Tibial artery (tissue), 4 donors: ENCODE measurements at regions not wholly inside any gene's neighbourhood (a gene's known extent, or its start where the extent isn't known, plus 50 kb on each side); places are given as distances from the start of the nearest gene placed in this dataset.

ENCODE experiments used
- DNase-seq, 2 donors: peaks; one replicate each; pipeline ENCODE4 v3.0.0-alpha.2; 2019
- H3K27ac ChIP-seq, 2 donors: fragments of 200-600 bp; sonication (generic) in 1 of 2; 1 replicate in 1 of 2; 2 replicates in 1 of 2; pipeline ENCODE4 v1.5.1; 2018 to 2019; ENCODE audit warnings: mild to moderate bottlenecking in 1 of 2
- H3K27me3 ChIP-seq, 2 donors: fragments of 200-600 bp; sonication (generic) in 1 of 2; one replicate each; pipeline versions ENCODE4 v1.5.1 to v1.6.0; 2016 to 2019
- H3K36me3 ChIP-seq, 3 donors: fragments of 200-600 bp; sonication (generic) in 2 of 3; one replicate each; pipeline ENCODE4 v1.5.1; 2016 to 2019; ENCODE audit warnings: mild to moderate bottlenecking in 2 of 3
- H3K4me1 ChIP-seq, 4 donors: fragments of 200-600 bp; sonication (generic) in 2 of 4; 1 replicate in 3 of 4; 2 replicates in 1 of 4; pipeline ENCODE4 v1.5.1; 2016 to 2019
- H3K4me3 ChIP-seq, 2 donors: fragments of 200-600 bp; sonication (generic) in 1 of 2; 1 replicate in 1 of 2; 2 replicates in 1 of 2; pipeline ENCODE4 v1.5.1; 2018 to 2019; ENCODE audit warnings: mild to moderate bottlenecking in 2 of 2
- H3K9me3 ChIP-seq, 3 donors: fragments of 200-600 bp; sonication (generic) in 1 of 3; one replicate each; pipeline ENCODE4 v1.5.1; 2016 to 2019
- CTCF ChIP-seq, 2 experiments: fragments of 200-600 bp in 1 of 2; fragments of 450-650 bp in 1 of 2; IDR thresholded peaks; one replicate each; pipeline ENCODE4 v1.5.1; 2017 to 2019; ENCODE audit warnings: antibody characterized with exemption in 2 of 2, mild to moderate bottlenecking in 1 of 2, moderate library complexity in 1 of 2
- intact Hi-C: fragments of 100-400 bp; cut with DNase I; formaldehyde crosslinking; loops from one replicate; pipeline ENCODE4 v1.15.0; 2023; ENCODE audit warnings: low total_unique reads

GRCh38 chr3:3745693-3746092 lies 53.5 kb upstream of the LRRN1 start:
- Histone ChIP-seq H3K27ac (no peak overlapping the region), H3K36me3 (no peaks in the 10 kb centered on the region), H3K9me3 (no peaks in the 10 kb centered on the region), H3K27me3 (no peaks in the 10 kb centered on the region), H3K4me3 (no peak overlapping the region), H3K4me1 (no peaks in the 10 kb centered on the region)
- intact Hi-C loops, result no loop called here
- no peak for DNase-seq
- TF ChIP-seq CTCF (IDR thresholded peaks at IDR 0.05), result no peak

- intact Hi-C loops, result no loop called here
- no peaks in the 10 kb centered on the region for H3K9me3 ChIP-seq
- H3K27ac ChIP-seq, result no peak overlapping the region
- no peaks in the 10 kb centered on the region for H3K36me3 ChIP-seq
- no peak for DNase-seq
- no peak overlapping the region for H3K4me3 ChIP-seq
- no peak for TF ChIP-seq CTCF (IDR thresholded peaks at IDR 0.05)
- H3K4me1 ChIP-seq, result no peaks in the 10 kb centered on the region
- no peaks in the 10 kb centered on the region for H3K27me3 ChIP-seq
Measured at GRCh38 chr3:3744826-3745225, 54.4 kb upstream of the LRRN1 start.

- H3K4me3 ChIP-seq, result no peak overlapping the region
- DNase-seq, result no peak
Measured at GRCh38 chr3:3743754-3744153, 55.5 kb upstream of the LRRN1 start.

GRCh38 chr3:3740061-3740460 lies 59.2 kb upstream of the LRRN1 start:
- TF ChIP-seq CTCF (IDR thresholded peaks at IDR 0.05), result no peak
- Histone ChIP-seq H3K27ac (no peak overlapping the region), H3K27me3 (no peaks in the 10 kb centered on the region), H3K9me3 (no peaks in the 10 kb centered on the region), H3K4me3 (no peak overlapping the region), H3K36me3 (no peaks in the 10 kb centered on the region), H3K4me1 (no peaks in the 10 kb centered on the region)
- intact Hi-C loops, result no loop called here
- DNase-seq, result no peak

More at GRCh38 chr3:3743754-3744153, 55.5 kb upstream of the LRRN1 start:
- no peaks in the 10 kb centered on the region for H3K27me3 ChIP-seq
- no peak for TF ChIP-seq CTCF (IDR thresholded peaks at IDR 0.05)
- H3K4me1 ChIP-seq, result no peaks in the 10 kb centered on the region
- no peaks in the 10 kb centered on the region for H3K9me3 ChIP-seq
- intact Hi-C loops, result no loop called here
- no peak overlapping the region for H3K27ac ChIP-seq
- no peaks in the 10 kb centered on the region for H3K36me3 ChIP-seq

- Histone ChIP-seq H3K36me3 (no peaks in the 10 kb centered on the region), H3K27ac (no peak overlapping the region), H3K27me3 (no peaks in the 10 kb centered on the region), H3K4me1 (no peaks in the 10 kb centered on the region), H3K9me3 (no peaks in the 10 kb centered on the region), H3K4me3 (no peak overlapping the region)
- no peak for DNase-seq
- no peak for TF ChIP-seq CTCF (IDR thresholded peaks at IDR 0.05)
- intact Hi-C loops, result no loop called here
Measured at GRCh38 chr3:3739330-3740060, 59.7 kb upstream of the LRRN1 start.

DNA sequence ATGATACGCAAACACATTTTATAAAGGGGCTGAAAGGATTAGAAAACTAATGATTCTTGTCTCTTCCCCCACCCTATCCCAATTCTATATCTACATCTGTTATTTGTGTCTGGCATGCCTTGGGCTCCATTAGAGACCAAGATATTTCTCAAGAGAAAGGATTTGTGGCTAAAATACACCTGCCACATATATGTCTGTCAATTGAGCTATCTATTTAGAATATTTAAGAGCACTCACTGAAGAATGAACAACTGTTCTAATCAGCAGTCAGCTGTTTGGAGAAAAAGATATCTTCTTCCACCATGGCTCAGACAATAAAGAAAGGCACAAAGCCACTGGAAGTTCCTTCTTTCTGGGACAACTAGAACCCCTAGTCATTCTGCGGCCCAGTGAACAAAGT lies 61.7 kb upstream of the LRRN1 start:
- no peaks in the 10 kb centered on the region for H3K36me3 ChIP-seq
- no peak for TF ChIP-seq CTCF (IDR thresholded peaks at IDR 0.05)
- no peaks in the 10 kb centered on the region for H3K27me3 ChIP-seq
- H3K4me1 ChIP-seq, result no peaks in the 10 kb centered on the region
- no peak overlapping the region for H3K27ac ChIP-seq
- no peak for DNase-seq
- no peak overlapping the region for H3K4me3 ChIP-seq
- no peaks in the 10 kb centered on the region for H3K9me3 ChIP-seq
- intact Hi-C loops, result no loop called here
